Right atrium auricular region (tissue), 2 donors: ENCODE measurements at regions not wholly inside any gene's neighbourhood (a gene's known extent, or its start where the extent isn't known, plus 50 kb on each side); places are given as distances from the start of the nearest gene placed in this dataset.

ENCODE experiments used
- DNase-seq: peaks from one replicate; pipeline ENCODE4 v3.0.0-alpha.2; 2019; ENCODE audit warnings: low spot score
- H3K27ac ChIP-seq, 2 donors: fragments of 200-600 bp; sonication (generic); 1 replicate in 1 of 2; 2 replicates in 1 of 2; pipeline ENCODE4 v1.5.1; 2016 to 2019
- H3K27me3 ChIP-seq, 2 donors: fragments of 200-600 bp; sonication (generic); one replicate each; pipeline versions ENCODE4 v1.5.1 to v1.6.0; 2017 to 2019
- H3K36me3 ChIP-seq: fragments of 200-600 bp; sonication (generic); one replicate; pipeline ENCODE4 v1.5.1; 2016
- H3K4me1 ChIP-seq, 2 donors: fragments of 200-600 bp; sonication (generic); one replicate each; pipeline versions ENCODE4 v1.5.1 to v1.6.0; 2017 to 2019
- H3K4me3 ChIP-seq, 2 donors: fragments of 200-600 bp; sonication (generic); 1 replicate in 1 of 2; 2 replicates in 1 of 2; pipeline ENCODE4 v1.5.1; 2017 to 2019; ENCODE audit warnings: mild to moderate bottlenecking in 1 of 2, moderate library complexity in 1 of 2
- H3K9me3 ChIP-seq, 2 donors: fragments of 200-600 bp; sonication (generic); one replicate each; pipeline ENCODE4 v1.5.1; 2019
- TF ChIP-seq, protein P1 (sequence below), 2 donors: fragments of 200-600 bp; sonication (generic); IDR thresholded peaks; one replicate each; pipeline ENCODE4 v1.5.1; 2019; ENCODE audit warnings: antibody characterized with exemption in 2 of 2

DNA sequence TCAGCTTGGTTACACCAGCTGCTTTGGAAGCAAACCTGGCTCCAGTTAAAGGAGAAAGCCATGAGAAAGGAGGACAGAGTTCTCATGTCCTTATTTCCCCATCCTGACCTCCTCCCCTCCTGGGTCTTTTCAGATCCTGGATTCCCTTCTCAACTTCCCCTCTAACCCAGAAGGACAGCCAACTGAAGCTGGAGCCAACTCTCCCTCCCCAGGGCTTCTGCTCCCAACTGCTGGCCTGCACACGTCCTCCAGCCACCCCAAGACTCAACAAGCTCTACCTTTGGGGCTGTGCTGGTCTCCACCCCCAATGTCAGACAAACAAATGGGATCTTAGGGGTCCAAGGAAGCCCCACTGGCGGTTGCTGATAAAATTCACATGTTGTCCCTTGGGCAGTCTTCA, 651.1 kb upstream of the TBX3 start:
- H3K27me3 ChIP-seq, result no peaks in the 10 kb centered on the region
- H3K4me3 ChIP-seq, result no peak overlapping the region
- H3K4me1 ChIP-seq, result peaks cover 0 to 11% of the 10 kb centered on the region in 2 donors
- no peaks in the 10 kb centered on the region for H3K36me3 ChIP-seq
- TF ChIP-seq, protein P1, sequence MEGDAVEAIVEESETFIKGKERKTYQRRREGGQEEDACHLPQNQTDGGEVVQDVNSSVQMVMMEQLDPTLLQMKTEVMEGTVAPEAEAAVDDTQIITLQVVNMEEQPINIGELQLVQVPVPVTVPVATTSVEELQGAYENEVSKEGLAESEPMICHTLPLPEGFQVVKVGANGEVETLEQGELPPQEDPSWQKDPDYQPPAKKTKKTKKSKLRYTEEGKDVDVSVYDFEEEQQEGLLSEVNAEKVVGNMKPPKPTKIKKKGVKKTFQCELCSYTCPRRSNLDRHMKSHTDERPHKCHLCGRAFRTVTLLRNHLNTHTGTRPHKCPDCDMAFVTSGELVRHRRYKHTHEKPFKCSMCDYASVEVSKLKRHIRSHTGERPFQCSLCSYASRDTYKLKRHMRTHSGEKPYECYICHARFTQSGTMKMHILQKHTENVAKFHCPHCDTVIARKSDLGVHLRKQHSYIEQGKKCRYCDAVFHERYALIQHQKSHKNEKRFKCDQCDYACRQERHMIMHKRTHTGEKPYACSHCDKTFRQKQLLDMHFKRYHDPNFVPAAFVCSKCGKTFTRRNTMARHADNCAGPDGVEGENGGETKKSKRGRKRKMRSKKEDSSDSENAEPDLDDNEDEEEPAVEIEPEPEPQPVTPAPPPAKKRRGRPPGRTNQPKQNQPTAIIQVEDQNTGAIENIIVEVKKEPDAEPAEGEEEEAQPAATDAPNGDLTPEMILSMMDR (IDR thresholded peaks at IDR 0.05), result no peak
- H3K9me3 ChIP-seq, result no peaks in the 10 kb centered on the region
- peak overlapping the region; percentile 14 to 16 for H3K27ac ChIP-seq
- no peak for DNase-seq

DNA sequence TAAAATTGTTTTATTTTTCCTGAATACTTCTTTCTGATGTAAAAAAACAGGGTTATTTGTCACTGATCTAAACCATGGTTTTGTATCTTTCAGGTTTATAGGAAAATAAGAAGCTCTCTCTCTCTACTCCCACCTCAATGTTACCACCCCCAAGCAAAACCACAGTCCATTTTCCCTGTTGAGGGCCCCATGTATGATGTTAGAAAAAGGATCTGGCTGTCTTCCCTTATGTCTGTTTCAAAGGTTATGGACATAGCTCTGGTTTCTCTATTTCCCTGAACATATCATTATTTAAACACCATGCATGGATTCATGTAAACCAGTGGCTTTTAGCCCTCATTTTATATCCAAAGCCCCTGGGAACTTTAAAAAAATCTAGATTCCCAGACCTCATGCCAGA, 649.0 kb upstream of the TBX3 start:
- no peak for DNase-seq
- no peak overlapping the region for H3K27ac ChIP-seq
- H3K9me3 ChIP-seq, result no peaks in the 10 kb centered on the region
- H3K4me1 ChIP-seq, result peaks cover 0 to 8% of the 10 kb centered on the region in 2 donors
- H3K4me3 ChIP-seq, result no peak overlapping the region
- TF ChIP-seq, protein P1 (IDR thresholded peaks at IDR 0.05), result no peak
- no peaks in the 10 kb centered on the region for H3K36me3 ChIP-seq
- no peaks in the 10 kb centered on the region for H3K27me3 ChIP-seq

DNA sequence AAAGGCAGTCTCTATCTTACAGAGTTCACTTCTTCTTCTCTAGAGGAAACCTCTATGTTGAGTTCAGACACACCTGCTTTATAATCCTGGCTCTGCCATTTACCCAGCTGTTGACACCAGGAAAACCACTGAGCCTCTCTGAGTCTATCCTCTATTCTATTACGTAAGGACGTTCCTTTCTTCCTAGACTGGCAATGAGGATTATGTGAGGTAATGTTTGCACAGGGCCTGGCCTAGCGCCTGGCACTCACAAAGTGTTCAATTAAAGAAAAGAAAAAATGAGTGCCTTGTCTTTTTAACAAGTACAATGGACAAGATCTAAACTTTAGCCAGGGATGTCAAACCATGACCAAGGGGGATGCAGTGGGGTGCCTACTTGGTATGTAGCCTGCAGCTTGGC, 641.9 kb upstream of the TBX3 start:
- DNase-seq, result no peak
- H3K27ac ChIP-seq, result peak overlapping the region in 1 of 2 donors; percentile 31
- H3K36me3 ChIP-seq, result no peaks in the 10 kb centered on the region
- no peaks in the 10 kb centered on the region for H3K9me3 ChIP-seq
- H3K27me3 ChIP-seq, result no peaks in the 10 kb centered on the region
- no peak overlapping the region for H3K4me3 ChIP-seq
- peaks cover 0 to 2% of the 10 kb centered on the region in 2 donors for H3K4me1 ChIP-seq
- TF ChIP-seq, protein P1 (IDR thresholded peaks at IDR 0.05), result no peak

DNA sequence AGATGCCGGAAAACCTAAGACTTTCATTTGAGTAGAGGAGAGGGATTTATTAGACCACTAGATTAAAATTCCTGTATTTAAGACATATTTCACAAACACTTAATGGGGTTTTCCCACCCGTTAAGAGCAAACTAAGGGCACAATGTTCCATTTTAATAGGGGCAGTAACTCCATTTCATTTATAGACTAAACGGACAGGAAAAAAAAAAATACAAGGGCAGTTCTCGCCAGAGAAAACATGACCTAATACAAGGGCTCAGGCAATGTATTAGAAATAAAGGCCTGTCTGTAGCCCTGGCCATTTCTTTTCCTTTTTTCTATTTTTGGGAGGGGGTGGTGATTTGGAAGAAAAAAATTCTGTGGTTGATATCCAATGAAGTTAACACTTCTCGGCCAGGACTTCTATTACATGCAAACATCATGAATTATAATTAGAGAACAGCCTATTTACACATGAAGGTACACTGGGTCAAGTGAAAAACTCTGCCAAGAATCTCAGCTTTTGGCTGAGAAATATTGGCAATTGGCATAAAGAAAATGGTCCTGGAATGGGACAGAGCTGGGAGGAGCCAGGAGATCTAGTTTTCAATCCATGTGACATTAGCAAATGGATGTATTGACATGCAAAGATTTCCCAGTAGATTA, 641.1 kb upstream of the TBX3 start:
- TF ChIP-seq, protein P1 (IDR thresholded peaks at IDR 0.05), result no peak
- H3K27ac ChIP-seq, result peak overlapping the region in 1 of 2 donors; percentile 31

DNA sequence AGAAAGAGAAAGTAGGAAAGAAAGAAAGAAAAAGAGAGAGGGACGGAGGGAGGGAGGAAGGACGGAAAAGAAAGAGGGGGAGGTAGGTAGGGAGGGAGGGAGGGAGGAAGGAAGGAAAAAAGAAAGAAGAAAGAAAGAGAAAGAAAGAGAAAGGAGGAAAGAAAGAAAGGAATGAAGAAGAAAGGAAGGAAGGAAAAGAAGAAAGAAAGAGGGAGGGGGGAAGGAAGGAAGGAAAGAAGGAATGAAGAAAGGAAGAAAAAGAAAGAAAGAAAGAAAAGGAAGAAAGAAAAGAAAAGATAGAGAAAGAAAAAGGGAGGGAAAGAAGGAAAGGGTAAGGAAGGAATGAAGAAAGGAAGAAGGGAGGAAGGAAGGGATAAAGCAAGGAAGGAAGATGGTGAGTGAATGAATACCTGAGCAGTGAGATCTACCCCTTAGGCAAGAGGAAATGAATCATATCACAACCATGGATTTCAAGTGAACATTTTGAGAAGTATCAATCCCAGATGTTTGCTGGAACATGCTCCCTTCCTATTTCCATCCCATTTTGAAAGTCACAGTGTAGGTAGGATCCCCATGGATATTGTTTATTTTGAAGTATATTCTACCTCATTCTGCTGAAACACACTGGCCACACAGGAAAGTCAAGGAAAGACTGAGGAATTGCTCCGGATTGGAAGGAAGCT, 639.4 kb upstream of the TBX3 start:
- no peaks in the 10 kb centered on the region for H3K9me3 ChIP-seq
- H3K4me3 ChIP-seq, result no peak overlapping the region
- peaks cover 0 to 7% of the 10 kb centered on the region in 2 donors for H3K4me1 ChIP-seq
- no peaks in the 10 kb centered on the region for H3K36me3 ChIP-seq
- TF ChIP-seq, protein P1 (IDR thresholded peaks at IDR 0.05), result no peak
- H3K27me3 ChIP-seq, result no peaks in the 10 kb centered on the region
- no peak for DNase-seq
- no peak overlapping the region for H3K27ac ChIP-seq

More for the DNA sequence above, 641.1 kb upstream of the TBX3 start:
- Histone ChIP-seq H3K36me3 (no peaks in the 10 kb centered on the region), H3K27me3 (no peaks in the 10 kb centered on the region), H3K4me1 (peaks cover 0 to 7% of the 10 kb centered on the region in 2 donors), H3K9me3 (no peaks in the 10 kb centered on the region), H3K4me3 (no peak overlapping the region)
- DNase-seq, result no peak
